K562 (cell line): ENCODE measurements at regions not wholly inside any gene's neighbourhood (a gene's known extent, or its start where the extent isn't known, plus 50 kb on each side); places are given as distances from the start of the nearest gene placed in this dataset.

Experiments used
- ARNT ChIP-seq, 2 experiments: fragments of 450-650 bp; IDR thresholded peaks; 2 replicates each; pipeline ENCODE4 v1.6.1; 2016; ENCODE audit warnings: mild to moderate bottlenecking in 1 of 2
- BACH1 ChIP-seq: fragments of 200-800 bp; sonication (Bioruptor generic); IDR thresholded peaks from 2 replicates; pipeline ENCODE4 v1.6.1; 2016; ENCODE audit warnings: missing genetic modification characterization, missing compliant biosample characterization
- DIDO1 ChIP-seq: fragments of 450-650 bp; IDR thresholded peaks from 2 replicates; pipeline ENCODE4 v1.6.1; 2016; ENCODE audit warnings: low read depth, missing biosample characterization, missing genetic modification characterization
- HDAC6 ChIP-seq: IDR thresholded peaks from 2 replicates; pipeline ENCODE4 v1.6.1; 2012; ENCODE audit warnings: low read depth, mild to moderate bottlenecking, control low read depth, inconsistent platforms, low read length, moderate library complexity
- HOXB6 ChIP-seq: fragments of 250-450 bp; sonication (Bioruptor Pico); IDR thresholded peaks from 2 replicates; pipeline ENCODE4 v1.5.1; 2022; ENCODE audit warnings: mild to moderate bottlenecking, borderline replicate concordance
- ILK ChIP-seq: fragments of 450-650 bp; IDR thresholded peaks from 2 replicates; pipeline ENCODE4 v1.6.1; 2016; ENCODE audit warnings: missing genetic modification characterization, low read depth, mild to moderate bottlenecking, missing compliant biosample characterization, moderate library complexity, borderline replicate concordance
- KLF10 ChIP-seq: fragments of 250-450 bp; sonication (Bioruptor Pico); IDR thresholded peaks from 2 replicates; pipeline ENCODE4 v1.6.1; 2021; ENCODE audit warnings: matching md5 sums
- KLF13 ChIP-seq: fragments of 450-650 bp; IDR thresholded peaks from 2 replicates; pipeline ENCODE4 v1.6.1; 2016; ENCODE audit warnings: missing genetic modification characterization, low read depth, mild to moderate bottlenecking, missing compliant biosample characterization, moderate library complexity, borderline replicate concordance
- SAFB2 ChIP-seq: fragments of 200-400 bp; formaldehyde crosslinking; IDR thresholded peaks from 2 replicates; pipeline ENCODE4 v1.6.1; 2018; ENCODE audit warnings: borderline replicate concordance, low read length, low read depth, moderate library complexity; ENCODE audit not compliant: severe bottlenecking
- SMAD2 ChIP-seq: fragments of 150-350 bp; IDR thresholded peaks from 2 replicates; pipeline ENCODE4 v1.6.1; 2014; ENCODE audit warnings: low read depth, mild to moderate bottlenecking, low read length
- SMC3 ChIP-seq: conservative IDR thresholded peaks from 2 replicates; pipeline ENCODE4 v1.6.1; 2011; ENCODE audit warnings: low read depth, low read length, improper control_type of control experiment; ENCODE audit not compliant: insufficient read depth
- SRSF9 ChIP-seq: fragments of 200-400 bp; formaldehyde crosslinking; IDR thresholded peaks from 2 replicates; pipeline ENCODE4 v1.6.1; 2017; ENCODE audit warnings: low read depth, low read length, borderline replicate concordance
- ZC3H4 ChIP-seq: sonication (generic); formaldehyde crosslinking; IDR thresholded peaks from 2 replicates; pipeline ENCODE4 v1.9.0; 2021; ENCODE audit warnings: missing genetic modification reagents, borderline replicate concordance
- ZNF699 ChIP-seq: fragments of 250-450 bp; sonication (Bioruptor Pico); IDR thresholded peaks from 2 replicates; pipeline ENCODE4 v1.8.0; 2021; ENCODE audit warnings: mild to moderate bottlenecking, moderate library complexity; ENCODE audit not compliant: insufficient replicate concordance
- TF ChIP-seq, protein P1 (sequence below): fragments of 450-650 bp; IDR thresholded peaks from 2 replicates; pipeline ENCODE4 v1.6.1; 2016
- TF ChIP-seq, protein P2 (sequence below): fragments of 450-650 bp; formaldehyde crosslinking; IDR thresholded peaks from 2 replicates; pipeline ENCODE4 v1.4.0; 2020; ENCODE audit warnings: mild to moderate bottlenecking, moderate library complexity
- TF ChIP-seq, protein P3 (sequence below): fragments of 250-450 bp; sonication (Bioruptor Pico); IDR thresholded peaks from 2 replicates; pipeline ENCODE4 v1.9.0; 2021; ENCODE audit warnings: mild to moderate bottlenecking
- TF ChIP-seq, protein P4 (sequence below): fragments of 450-650 bp; formaldehyde crosslinking; IDR thresholded peaks from 2 replicates; pipeline ENCODE4 v1.4.0; 2022; ENCODE audit warnings: missing genetic modification characterization
- TF ChIP-seq, protein P5 (sequence below): fragments of 250-450 bp; sonication (Bioruptor Pico); IDR thresholded peaks from 2 replicates; pipeline ENCODE4 v1.9.0; 2021; ENCODE audit warnings: mild to moderate bottlenecking, inconsistent platforms
- TF ChIP-seq, protein P6 (sequence below): fragments of 450-650 bp; IDR thresholded peaks from 2 replicates; pipeline ENCODE4 v1.6.1; 2016; ENCODE audit warnings: antibody characterized with exemption

DNA sequence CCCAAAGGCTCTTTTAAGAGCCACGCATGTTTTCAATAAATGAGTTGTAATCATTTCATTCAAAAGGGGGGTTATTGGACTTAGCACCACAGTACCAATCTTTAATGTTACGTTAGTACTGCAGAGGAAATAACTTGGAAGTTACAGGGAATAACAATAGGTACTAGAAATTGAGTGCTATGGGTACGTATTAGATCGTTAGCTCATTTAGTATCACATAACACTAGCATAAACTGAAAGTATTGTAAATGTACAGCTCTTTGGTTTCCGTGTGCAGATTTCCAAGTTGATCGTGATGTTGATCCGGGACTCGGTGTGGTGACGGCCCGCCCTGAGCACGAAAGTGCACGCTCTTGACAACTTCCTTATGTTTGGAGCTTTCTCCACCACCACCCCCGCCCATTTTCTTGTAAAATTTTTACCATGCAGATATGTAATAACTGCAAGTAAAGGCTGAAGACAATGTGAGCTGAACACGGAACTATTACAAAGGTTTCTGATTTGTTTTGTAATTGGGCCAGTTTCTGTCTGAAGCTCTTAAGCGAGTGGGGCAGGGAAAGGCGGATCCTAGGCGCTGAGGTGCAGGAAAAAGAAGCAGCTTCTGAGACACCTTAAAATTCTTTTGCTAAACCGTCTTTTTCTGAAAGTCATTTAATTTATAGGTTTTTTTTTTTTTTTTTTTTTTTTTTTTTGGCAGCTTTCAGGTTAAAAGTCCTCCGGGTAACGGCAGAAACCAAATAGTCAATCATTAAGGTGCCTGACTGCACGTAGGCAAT, 71.5 kb downstream of the HFE start (continued):
- TF ChIP-seq SMAD2 = no peak
- peak; percentile 11; the same call in 1 of the 2 replicates for TF ChIP-seq HOXB6 (CRISPR knock-in tag)
- TF ChIP-seq ARNT (IDR thresholded peaks at IDR 0.05) = no peak; a peak in 1 of 4 replicates
- TF ChIP-seq ZNF699 = no peak
- no peak for TF ChIP-seq SRSF9
- TF ChIP-seq KLF13 (tag) = 0 out of 2 replicates have a peak, but pooled peaks have one; percentile 11
- peak; percentile 96 for TF ChIP-seq ZC3H4 (CRISPR knock-in tag)
- TF ChIP-seq HDAC6 = no peak
- no peak for TF ChIP-seq BACH1 (tag)
- TF ChIP-seq DIDO1 (tag) = no peak
- TF ChIP-seq SMC3 = no peak
- peak; percentile 75; the same call in 1 of the 2 replicates for TF ChIP-seq KLF10 (CRISPR knock-in tag)
- no peak for TF ChIP-seq ILK
- no peak for TF ChIP-seq SAFB2
- TF ChIP-seq, protein P1, sequence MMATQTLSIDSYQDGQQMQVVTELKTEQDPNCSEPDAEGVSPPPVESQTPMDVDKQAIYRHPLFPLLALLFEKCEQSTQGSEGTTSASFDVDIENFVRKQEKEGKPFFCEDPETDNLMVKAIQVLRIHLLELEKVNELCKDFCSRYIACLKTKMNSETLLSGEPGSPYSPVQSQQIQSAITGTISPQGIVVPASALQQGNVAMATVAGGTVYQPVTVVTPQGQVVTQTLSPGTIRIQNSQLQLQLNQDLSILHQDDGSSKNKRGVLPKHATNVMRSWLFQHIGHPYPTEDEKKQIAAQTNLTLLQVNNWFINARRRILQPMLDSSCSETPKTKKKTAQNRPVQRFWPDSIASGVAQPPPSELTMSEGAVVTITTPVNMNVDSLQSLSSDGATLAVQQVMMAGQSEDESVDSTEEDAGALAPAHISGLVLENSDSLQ = no peak
- TF ChIP-seq, protein P2, sequence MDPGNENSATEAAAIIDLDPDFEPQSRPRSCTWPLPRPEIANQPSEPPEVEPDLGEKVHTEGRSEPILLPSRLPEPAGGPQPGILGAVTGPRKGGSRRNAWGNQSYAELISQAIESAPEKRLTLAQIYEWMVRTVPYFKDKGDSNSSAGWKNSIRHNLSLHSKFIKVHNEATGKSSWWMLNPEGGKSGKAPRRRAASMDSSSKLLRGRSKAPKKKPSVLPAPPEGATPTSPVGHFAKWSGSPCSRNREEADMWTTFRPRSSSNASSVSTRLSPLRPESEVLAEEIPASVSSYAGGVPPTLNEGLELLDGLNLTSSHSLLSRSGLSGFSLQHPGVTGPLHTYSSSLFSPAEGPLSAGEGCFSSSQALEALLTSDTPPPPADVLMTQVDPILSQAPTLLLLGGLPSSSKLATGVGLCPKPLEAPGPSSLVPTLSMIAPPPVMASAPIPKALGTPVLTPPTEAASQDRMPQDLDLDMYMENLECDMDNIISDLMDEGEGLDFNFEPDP (CRISPR knock-in tag) = no peak
- TF ChIP-seq, protein P3, sequence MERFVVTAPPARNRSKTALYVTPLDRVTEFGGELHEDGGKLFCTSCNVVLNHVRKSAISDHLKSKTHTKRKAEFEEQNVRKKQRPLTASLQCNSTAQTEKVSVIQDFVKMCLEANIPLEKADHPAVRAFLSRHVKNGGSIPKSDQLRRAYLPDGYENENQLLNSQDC = peak; percentile 98
- TF ChIP-seq, protein P4, sequence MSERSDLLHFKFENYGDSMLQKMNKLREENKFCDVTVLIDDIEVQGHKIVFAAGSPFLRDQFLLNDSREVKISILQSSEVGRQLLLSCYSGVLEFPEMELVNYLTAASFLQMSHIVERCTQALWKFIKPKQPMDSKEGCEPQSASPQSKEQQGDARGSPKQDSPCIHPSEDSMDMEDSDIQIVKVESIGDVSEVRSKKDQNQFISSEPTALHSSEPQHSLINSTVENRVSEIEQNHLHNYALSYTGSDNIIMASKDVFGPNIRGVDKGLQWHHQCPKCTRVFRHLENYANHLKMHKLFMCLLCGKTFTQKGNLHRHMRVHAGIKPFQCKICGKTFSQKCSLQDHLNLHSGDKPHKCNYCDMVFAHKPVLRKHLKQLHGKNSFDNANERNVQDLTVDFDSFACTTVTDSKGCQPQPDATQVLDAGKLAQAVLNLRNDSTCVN (CRISPR knock-in tag) = no peak; the same call in 1 of the 2 replicates
- TF ChIP-seq, protein P5, sequence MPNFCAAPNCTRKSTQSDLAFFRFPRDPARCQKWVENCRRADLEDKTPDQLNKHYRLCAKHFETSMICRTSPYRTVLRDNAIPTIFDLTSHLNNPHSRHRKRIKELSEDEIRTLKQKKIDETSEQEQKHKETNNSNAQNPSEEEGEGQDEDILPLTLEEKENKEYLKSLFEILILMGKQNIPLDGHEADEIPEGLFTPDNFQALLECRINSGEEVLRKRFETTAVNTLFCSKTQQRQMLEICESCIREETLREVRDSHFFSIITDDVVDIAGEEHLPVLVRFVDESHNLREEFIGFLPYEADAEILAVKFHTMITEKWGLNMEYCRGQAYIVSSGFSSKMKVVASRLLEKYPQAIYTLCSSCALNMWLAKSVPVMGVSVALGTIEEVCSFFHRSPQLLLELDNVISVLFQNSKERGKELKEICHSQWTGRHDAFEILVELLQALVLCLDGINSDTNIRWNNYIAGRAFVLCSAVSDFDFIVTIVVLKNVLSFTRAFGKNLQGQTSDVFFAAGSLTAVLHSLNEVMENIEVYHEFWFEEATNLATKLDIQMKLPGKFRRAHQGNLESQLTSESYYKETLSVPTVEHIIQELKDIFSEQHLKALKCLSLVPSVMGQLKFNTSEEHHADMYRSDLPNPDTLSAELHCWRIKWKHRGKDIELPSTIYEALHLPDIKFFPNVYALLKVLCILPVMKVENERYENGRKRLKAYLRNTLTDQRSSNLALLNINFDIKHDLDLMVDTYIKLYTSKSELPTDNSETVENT (CRISPR knock-in tag) = peak; percentile 93
- TF ChIP-seq, protein P6, sequence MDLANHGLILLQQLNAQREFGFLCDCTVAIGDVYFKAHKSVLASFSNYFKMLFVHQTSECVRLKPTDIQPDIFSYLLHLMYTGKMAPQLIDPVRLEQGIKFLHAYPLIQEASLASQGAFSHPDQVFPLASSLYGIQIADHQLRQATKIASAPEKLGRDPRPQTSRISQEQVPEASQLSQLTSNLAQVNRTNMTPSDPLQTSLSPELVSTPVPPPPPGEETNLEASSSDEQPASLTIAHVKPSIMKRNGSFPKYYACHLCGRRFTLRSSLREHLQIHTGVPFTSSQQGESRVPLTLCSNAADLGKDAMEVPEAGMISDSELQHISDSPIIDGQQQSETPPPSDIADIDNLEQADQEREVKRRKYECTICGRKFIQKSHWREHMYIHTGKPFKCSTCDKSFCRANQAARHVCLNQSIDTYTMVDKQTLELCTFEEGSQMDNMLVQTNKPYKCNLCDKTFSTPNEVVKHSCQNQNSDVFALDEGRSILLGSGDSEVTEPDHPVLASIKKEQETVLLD = no peak
